Smooth muscle cell (in vitro differentiated cells): ENCODE measurements at regions not wholly inside any gene's neighbourhood (a gene's known extent, or its start where the extent isn't known, plus 50 kb on each side); places are given as distances from the start of the nearest gene placed in this dataset.

ENCODE experiments used
- DNase-seq: peaks from one replicate; lab custom pipeline; 2025; ENCODE audit not compliant: unreplicated experiment; lab: John Stamatoyannopoulos, UW
- H2AFZ ChIP-seq: fragments of 200-600 bp; sonication (generic); 2 replicates; pipeline ENCODE4 v1.6.0; 2016; ENCODE audit warnings: antibody characterized with exemption, low read depth, mild to moderate bottlenecking
- H3F3A ChIP-seq: fragments of 200-600 bp; sonication (generic); 2 replicates; pipeline ENCODE4 v1.6.0; 2017; ENCODE audit warnings: antibody characterized with exemption, low read depth
- H3K27ac ChIP-seq: fragments of 200-600 bp; sonication (generic); 2 replicates; pipeline ENCODE4 v1.5.1; 2016; ENCODE audit warnings: low read depth, mild to moderate bottlenecking
- H3K27me3 ChIP-seq: fragments of 200-600 bp; sonication (generic); 2 replicates; pipeline ENCODE4 v1.6.1; 2016; ENCODE audit warnings: low read depth, mild to moderate bottlenecking
- H3K36me3 ChIP-seq: fragments of 200-600 bp; sonication (generic); 2 replicates; pipeline ENCODE4 v1.5.1; 2016; ENCODE audit warnings: low read depth
- H3K4me1 ChIP-seq: fragments of 200-600 bp; sonication (generic); 2 replicates; pipeline ENCODE4 v1.5.1; 2016; ENCODE audit warnings: low read depth
- H3K4me2 ChIP-seq: fragments of 200-600 bp; sonication (generic); 2 replicates; pipeline ENCODE4 v1.6.0; 2016; ENCODE audit warnings: mild to moderate bottlenecking
- H3K4me3 ChIP-seq: fragments of 200-600 bp; sonication (generic); 2 replicates; pipeline ENCODE4 v1.5.1; 2016; ENCODE audit warnings: mild to moderate bottlenecking
- H3K79me2 ChIP-seq: fragments of 200-600 bp; sonication (generic); 2 replicates; pipeline ENCODE4 v1.6.0; 2016; ENCODE audit warnings: low read depth, mild to moderate bottlenecking
- H3K9ac ChIP-seq: fragments of 200-600 bp; sonication (generic); 2 replicates; pipeline ENCODE4 v1.6.0; 2016; ENCODE audit warnings: low read depth
- H3K9me3 ChIP-seq: fragments of 200-600 bp; sonication (generic); replicated peaks from 2 replicates; pipeline ENCODE4 v1.5.1; 2016; ENCODE audit warnings: low read depth
- H4K20me1 ChIP-seq: fragments of 200-600 bp; sonication (generic); 2 replicates; pipeline ENCODE4 v1.6.0; 2016; ENCODE audit warnings: low read depth
- CTCF ChIP-seq: fragments of 200-600 bp; sonication (generic); IDR thresholded peaks from 2 replicates; pipeline ENCODE4 v1.5.1; 2017; ENCODE audit warnings: borderline replicate concordance, mild to moderate bottlenecking, antibody characterized with exemption; ENCODE audit not compliant: insufficient read depth, poor library complexity, severe bottlenecking
- WGBS: methylation state at CpG from one replicate; pipeline ENCODE4 v1.1.7; 2016; ENCODE audit warnings: low lambda C conversion rate; 5-methylcytosine and 5-hydroxymethylcytosine counted together

- no peaks in the 10 kb centered on the region for H3F3A ChIP-seq
- H3K4me2 ChIP-seq = no peak overlapping the region
- 55% methylated on average over 5 of the region's 5 CpGs for WGBS
- peaks cover 9% of the 10 kb centered on the region for H3K4me1 ChIP-seq
- no peak for TF ChIP-seq CTCF
- no peak overlapping the region for H3K9ac ChIP-seq
- no peaks in the 10 kb centered on the region for H3K36me3 ChIP-seq
- no peaks in the 10 kb centered on the region for H3K27me3 ChIP-seq
- H3K4me3 ChIP-seq = no peak overlapping the region
- no peak overlapping the region for H2AFZ ChIP-seq
- no peak overlapping the region for H3K27ac ChIP-seq
- H3K79me2 ChIP-seq = no peaks in the 10 kb centered on the region
- H4K20me1 ChIP-seq = no peaks in the 10 kb centered on the region
- DNase-seq = no peak
- H3K9me3 ChIP-seq = no peaks in the 10 kb centered on the region
Observed at GRCh38 chr2:136214307-136215200, 96.6 kb upstream of the CXCR4 start.

DNA sequence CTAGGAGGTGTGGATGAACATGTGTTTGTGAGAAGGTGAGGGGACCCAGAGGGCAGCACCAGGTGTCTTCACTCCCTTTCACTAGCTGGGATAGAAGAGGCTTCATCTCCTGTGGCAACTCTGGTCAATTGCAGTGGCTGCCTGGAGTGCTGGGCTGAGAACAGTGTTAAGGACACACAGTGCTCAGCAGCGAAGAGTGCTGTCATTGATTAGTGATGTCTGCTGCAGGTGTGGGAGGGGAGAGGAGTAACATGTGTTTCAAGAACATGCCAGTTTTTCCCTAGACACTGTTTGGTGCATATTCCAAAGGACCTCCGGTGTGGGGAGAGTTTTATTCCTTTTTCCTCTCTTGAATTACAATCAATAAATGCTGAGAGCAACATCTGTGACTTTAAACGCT, 95.9 kb upstream of the CXCR4 start:
- Histone ChIP-seq H3K79me2 (no peaks in the 10 kb centered on the region), H3K9me3 (no peaks in the 10 kb centered on the region), H3K9ac (no peak overlapping the region), H3K4me2 (no peak overlapping the region), H3K27me3 (no peaks in the 10 kb centered on the region), H3K4me1 (peaks cover 9% of the 10 kb centered on the region), H4K20me1 (no peaks in the 10 kb centered on the region), H3K4me3 (no peak overlapping the region), H3K27ac (no peak overlapping the region), H3F3A (no peaks in the 10 kb centered on the region), H2AFZ (no peak overlapping the region), H3K36me3 (no peaks in the 10 kb centered on the region)
- WGBS = 91% methylated on average over 3 of the region's 3 CpGs
- no peak for TF ChIP-seq CTCF
- DNase-seq = no peak

DNA sequence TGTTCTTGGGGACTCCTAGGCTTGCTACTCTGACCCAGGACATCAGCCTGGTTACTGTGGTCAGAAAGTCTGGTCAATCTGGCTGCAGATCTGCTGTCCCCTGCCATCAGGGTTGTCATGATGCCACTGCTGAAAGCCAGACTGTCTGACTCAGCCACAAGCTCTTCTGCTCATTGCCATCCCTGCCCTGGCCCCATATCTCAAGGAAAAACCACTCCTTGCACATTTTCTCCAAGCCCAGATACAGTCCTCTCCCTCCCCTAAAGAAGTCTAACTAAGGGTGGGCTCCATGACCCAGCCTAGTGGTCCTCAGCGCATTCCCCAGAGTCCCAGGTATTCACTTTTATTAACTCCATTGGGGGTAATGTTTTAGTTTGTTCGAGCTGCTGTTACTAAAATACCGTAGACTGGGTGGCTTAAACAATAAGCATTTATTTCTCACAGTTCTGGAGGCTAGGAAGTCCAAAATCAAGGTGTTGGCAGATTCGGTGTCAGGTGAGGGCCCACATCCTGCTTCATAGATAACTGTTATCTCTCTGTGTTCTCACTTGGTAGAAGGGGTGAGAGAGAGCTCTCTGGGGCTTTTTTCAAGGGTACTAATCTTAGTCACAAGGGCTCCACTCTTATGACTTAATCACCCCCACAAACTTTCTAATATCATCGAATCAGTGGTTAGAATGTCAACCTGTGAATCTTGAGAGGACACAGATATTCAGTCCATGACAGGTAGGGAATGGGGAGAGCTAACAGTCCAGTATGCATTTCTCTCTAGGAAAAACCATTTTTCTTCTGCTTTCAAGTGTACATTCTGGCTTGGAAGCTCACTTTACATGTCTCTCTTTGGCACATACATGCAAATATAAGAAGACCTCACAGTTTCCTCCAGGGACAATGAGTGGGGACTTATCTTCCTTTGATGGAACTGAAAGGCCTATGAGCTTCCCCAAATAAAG, 94.8 kb upstream of the CXCR4 start:
- no peak overlapping the region for H3K4me2 ChIP-seq
- H3K27ac ChIP-seq = no peak overlapping the region
- no peaks in the 10 kb centered on the region for H3K79me2 ChIP-seq
- H3K4me1 ChIP-seq = peaks cover 9% of the 10 kb centered on the region
- TF ChIP-seq CTCF = no peak
- no peaks in the 10 kb centered on the region for H3K36me3 ChIP-seq
- no peak overlapping the region for H3K9ac ChIP-seq
- WGBS = 77% methylated on average over 5 of the region's 5 CpGs
- H2AFZ ChIP-seq = no peak overlapping the region
- no peaks in the 10 kb centered on the region for H4K20me1 ChIP-seq
- H3F3A ChIP-seq = no peaks in the 10 kb centered on the region
- H3K27me3 ChIP-seq = no peaks in the 10 kb centered on the region
- H3K4me3 ChIP-seq = no peak overlapping the region
- no peak for DNase-seq
- no peaks in the 10 kb centered on the region for H3K9me3 ChIP-seq
